HG03460 (cell line): ENCODE measurements at regions not wholly inside any gene's neighbourhood (a gene's known extent, or its start where the extent isn't known, plus 50 kb on each side); places are given as distances from the start of the nearest gene placed in this dataset.
"Not testable (repeated sequence)": the region's sequence is repeated elsewhere in the genome, so short reads cannot be mapped to it uniquely, and the experiment has no call there.

Experiments used
- ATAC-seq: cut with Tn5 transposase; IDR thresholded peaks from one replicate; pipeline ENCODE4 v1.9.1; 2021; ENCODE audit not compliant: unreplicated experiment

- ATAC-seq = no peak
Measured at GRCh38 chr6:63440594-63440993, 120.8 kb upstream of the LGSN start.

GRCh38 chr6:63441266-63441956 lies 121.6 kb upstream of the LGSN start:
- no peak for ATAC-seq

GRCh38 chr6:63442870-63443269 lies 123.1 kb upstream of the LGSN start:
- no peak for ATAC-seq

- ATAC-seq = no peak
Measured at GRCh38 chr6:63444768-63445167, 125.0 kb upstream of the LGSN start.

- no peak for ATAC-seq
Measured at GRCh38 chr6:63446405-63446804, 125.9 kb upstream of the LOC128125822 start.

- ATAC-seq = no peak
Measured at GRCh38 chr6:63447134-63447533, 125.1 kb upstream of the LOC128125822 start.

GRCh38 chr6:63448229-63448628 lies 124.1 kb upstream of the LOC128125822 start:
- no peak for ATAC-seq

- ATAC-seq = no peak
Measured at GRCh38 chr6:63449714-63450113, 122.6 kb upstream of the LOC128125822 start.

GRCh38 chr6:63451238-63451637 lies 121.0 kb upstream of the LOC128125822 start:
- no peak for ATAC-seq

GRCh38 chr6:63452125-63452524 lies 120.2 kb upstream of the LOC128125822 start:
- ATAC-seq = no peak

- ATAC-seq = no peak
Measured at GRCh38 chr6:63456734-63457133, 115.5 kb upstream of the LOC128125822 start.

- ATAC-seq = no peak
Measured at GRCh38 chr6:63458480-63459115, 113.7 kb upstream of the LOC128125822 start.

- ATAC-seq = no peak
Measured at GRCh38 chr6:63459814-63460213, 112.5 kb upstream of the LOC128125822 start.

- ATAC-seq = no peak
Measured at GRCh38 chr6:63460971-63461370, 111.3 kb upstream of the LOC128125822 start.

- no peak for ATAC-seq
Measured at GRCh38 chr6:63464060-63464459, 108.2 kb upstream of the LOC128125822 start.

GRCh38 chr6:63465750-63466149 lies 106.5 kb upstream of the LOC128125822 start:
- ATAC-seq = no peak

GRCh38 chr6:63466242-63466733 lies 106.0 kb upstream of the LOC128125822 start:
- ATAC-seq = no peak

GRCh38 chr6:63467247-63467954 lies 104.9 kb upstream of the LOC128125822 start:
- ATAC-seq = no peak

GRCh38 chr6:63471145-63471544 lies 101.1 kb upstream of the LOC128125822 start:
- ATAC-seq = not testable (repeated sequence)

- ATAC-seq = no peak
Measured at GRCh38 chr6:63471654-63472053, 100.6 kb upstream of the LOC128125822 start.

- no peak for ATAC-seq
Measured at GRCh38 chr6:63475707-63476106, 96.6 kb upstream of the LOC128125822 start.

- ATAC-seq = no peak
Measured at GRCh38 chr6:63476302-63476701, 96.0 kb upstream of the LOC128125822 start.
